Right lobe of liver (tissue), 4 donors: ENCODE measurements at regions not wholly inside any gene's neighbourhood (a gene's known extent, or its start where the extent isn't known, plus 50 kb on each side); places are given as distances from the start of the nearest gene placed in this dataset.

ENCODE experiments used
- POLR2A ChIP-seq: fragments of 450-650 bp; IDR thresholded peaks from one replicate; pipeline ENCODE4 v1.6.1; 2017; ENCODE audit warnings: antibody characterized with exemption, mild to moderate bottlenecking
- TF ChIP-seq, protein P1 (sequence below), 4 donors: fragments of 200-600 bp in 3 of 4; fragments of 450-650 bp in 1 of 4; IDR thresholded peaks; one replicate each; pipeline versions ENCODE4 v1.5.1 to v1.8.0; 2016 to 2022; ENCODE audit warnings: antibody characterized with exemption in 4 of 4, mild to moderate bottlenecking in 2 of 4
- donor health status: DM: no; HTN: no; CAD: no.
- donor health status: DM: no; HTN: no; CAD: no.
- donor health status: DM: no; HTN: yes; CAD: no.

DNA sequence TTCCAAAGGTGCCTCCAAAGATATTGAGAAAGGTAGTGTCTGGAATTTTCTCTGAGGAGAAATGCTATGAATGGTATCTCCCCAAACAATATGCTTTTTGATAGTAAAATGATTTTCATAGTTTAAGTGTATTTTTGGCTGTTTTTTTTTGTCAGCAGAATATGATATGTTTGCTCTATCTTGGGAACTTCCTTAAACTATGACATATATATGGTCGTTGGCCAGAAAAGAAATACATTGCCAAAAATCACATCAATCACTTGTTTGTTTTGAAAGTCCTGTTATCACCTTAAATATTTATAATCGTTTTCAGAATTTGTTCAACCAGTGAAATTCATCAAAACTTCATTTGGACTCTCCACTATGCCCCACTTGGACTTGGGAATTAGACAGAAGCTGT lies 816.9 kb downstream of the CDH11 start:
- TF ChIP-seq, protein P1, sequence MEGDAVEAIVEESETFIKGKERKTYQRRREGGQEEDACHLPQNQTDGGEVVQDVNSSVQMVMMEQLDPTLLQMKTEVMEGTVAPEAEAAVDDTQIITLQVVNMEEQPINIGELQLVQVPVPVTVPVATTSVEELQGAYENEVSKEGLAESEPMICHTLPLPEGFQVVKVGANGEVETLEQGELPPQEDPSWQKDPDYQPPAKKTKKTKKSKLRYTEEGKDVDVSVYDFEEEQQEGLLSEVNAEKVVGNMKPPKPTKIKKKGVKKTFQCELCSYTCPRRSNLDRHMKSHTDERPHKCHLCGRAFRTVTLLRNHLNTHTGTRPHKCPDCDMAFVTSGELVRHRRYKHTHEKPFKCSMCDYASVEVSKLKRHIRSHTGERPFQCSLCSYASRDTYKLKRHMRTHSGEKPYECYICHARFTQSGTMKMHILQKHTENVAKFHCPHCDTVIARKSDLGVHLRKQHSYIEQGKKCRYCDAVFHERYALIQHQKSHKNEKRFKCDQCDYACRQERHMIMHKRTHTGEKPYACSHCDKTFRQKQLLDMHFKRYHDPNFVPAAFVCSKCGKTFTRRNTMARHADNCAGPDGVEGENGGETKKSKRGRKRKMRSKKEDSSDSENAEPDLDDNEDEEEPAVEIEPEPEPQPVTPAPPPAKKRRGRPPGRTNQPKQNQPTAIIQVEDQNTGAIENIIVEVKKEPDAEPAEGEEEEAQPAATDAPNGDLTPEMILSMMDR (IDR thresholded peaks at IDR 0.05): no peak
- TF ChIP-seq POLR2A: no peak
